ENCODE measurements at regions not wholly inside any gene's neighbourhood (a gene's known extent, or its start where the extent isn't known, plus 50 kb on each side); places are given as distances from the start of the nearest gene placed in this dataset.

GRCh38 chr6:100311707-100312251 is 152.9 kb downstream of the SIM1 start:
- H3F3A ChIP-seq (ENCODE audit: insufficient read depth, low read length, poor library complexity, severe bottlenecking), result no peaks in the 10 kb centered on the region
- no peaks in the 10 kb centered on the region for H3K27me3 ChIP-seq (ENCODE audit: insufficient read depth, low read depth, low read length)
- no peaks in the 10 kb centered on the region for H3K79me2 ChIP-seq (replicated peaks; ENCODE audit: insufficient read depth, low read length)
- H2AFZ ChIP-seq (ENCODE audit: low read depth, low read length), result no peak overlapping the region
- no peak overlapping the region for H3K27ac ChIP-seq (ENCODE audit: low read length)
- no peaks in the 10 kb centered on the region for H3K9me2 ChIP-seq (ENCODE audit: insufficient read depth, low read length)
- no peak overlapping the region for H3K4me2 ChIP-seq (ENCODE audit: low read length)
- no peaks in the 10 kb centered on the region for H3K9me3 ChIP-seq (ENCODE audit: low read length)
- no peak for TF ChIP-seq EP300 (conservative IDR thresholded peaks at IDR 0.05; ENCODE audit: poor library complexity, severe bottlenecking)
- TF ChIP-seq, protein P1, sequence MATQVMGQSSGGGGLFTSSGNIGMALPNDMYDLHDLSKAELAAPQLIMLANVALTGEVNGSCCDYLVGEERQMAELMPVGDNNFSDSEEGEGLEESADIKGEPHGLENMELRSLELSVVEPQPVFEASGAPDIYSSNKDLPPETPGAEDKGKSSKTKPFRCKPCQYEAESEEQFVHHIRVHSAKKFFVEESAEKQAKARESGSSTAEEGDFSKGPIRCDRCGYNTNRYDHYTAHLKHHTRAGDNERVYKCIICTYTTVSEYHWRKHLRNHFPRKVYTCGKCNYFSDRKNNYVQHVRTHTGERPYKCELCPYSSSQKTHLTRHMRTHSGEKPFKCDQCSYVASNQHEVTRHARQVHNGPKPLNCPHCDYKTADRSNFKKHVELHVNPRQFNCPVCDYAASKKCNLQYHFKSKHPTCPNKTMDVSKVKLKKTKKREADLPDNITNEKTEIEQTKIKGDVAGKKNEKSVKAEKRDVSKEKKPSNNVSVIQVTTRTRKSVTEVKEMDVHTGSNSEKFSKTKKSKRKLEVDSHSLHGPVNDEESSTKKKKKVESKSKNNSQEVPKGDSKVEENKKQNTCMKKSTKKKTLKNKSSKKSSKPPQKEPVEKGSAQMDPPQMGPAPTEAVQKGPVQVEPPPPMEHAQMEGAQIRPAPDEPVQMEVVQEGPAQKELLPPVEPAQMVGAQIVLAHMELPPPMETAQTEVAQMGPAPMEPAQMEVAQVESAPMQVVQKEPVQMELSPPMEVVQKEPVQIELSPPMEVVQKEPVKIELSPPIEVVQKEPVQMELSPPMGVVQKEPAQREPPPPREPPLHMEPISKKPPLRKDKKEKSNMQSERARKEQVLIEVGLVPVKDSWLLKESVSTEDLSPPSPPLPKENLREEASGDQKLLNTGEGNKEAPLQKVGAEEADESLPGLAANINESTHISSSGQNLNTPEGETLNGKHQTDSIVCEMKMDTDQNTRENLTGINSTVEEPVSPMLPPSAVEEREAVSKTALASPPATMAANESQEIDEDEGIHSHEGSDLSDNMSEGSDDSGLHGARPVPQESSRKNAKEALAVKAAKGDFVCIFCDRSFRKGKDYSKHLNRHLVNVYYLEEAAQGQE (IDR thresholded peaks at IDR 0.05; ENCODE audit: borderline replicate concordance), result no peak
- H3K4me3 ChIP-seq (ENCODE audit: low read length), result no peak overlapping the region
- H3K9ac ChIP-seq (ENCODE audit: low read length), result no peak overlapping the region
- H4K20me1 ChIP-seq (ENCODE audit: insufficient read depth), result no peaks in the 10 kb centered on the region
- no peaks in the 10 kb centered on the region for H3K36me3 ChIP-seq (ENCODE audit: insufficient read depth, low read length)

DNA sequence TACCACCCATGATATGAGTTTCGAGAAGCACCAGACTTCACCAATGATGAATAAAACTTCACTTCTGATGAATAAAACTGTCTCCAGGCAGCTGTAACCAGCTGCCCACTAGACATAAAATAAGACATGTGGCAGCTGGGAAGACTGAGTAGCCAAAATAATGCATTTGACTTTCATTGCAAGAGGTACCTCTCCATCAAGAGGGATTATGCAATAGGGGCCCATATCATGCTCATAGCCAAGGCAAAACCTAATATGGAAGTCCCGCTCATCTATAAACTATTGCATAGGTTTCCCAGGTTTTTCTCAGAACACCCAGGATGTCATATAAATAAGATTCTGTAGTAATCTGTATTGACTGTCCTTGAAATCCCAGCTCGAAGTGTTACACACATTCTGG is 155.5 kb downstream of the SIM1 start:
- no peaks in the 10 kb centered on the region for H4K20me1 ChIP-seq (ENCODE audit: insufficient read depth)
- no peaks in the 10 kb centered on the region for H3K36me3 ChIP-seq (ENCODE audit: insufficient read depth, low read length)
- H2AFZ ChIP-seq (ENCODE audit: low read depth, low read length), result no peak overlapping the region
- no peak overlapping the region for H3K27ac ChIP-seq (ENCODE audit: low read length)
- H3K9me3 ChIP-seq (ENCODE audit: low read length), result no peaks in the 10 kb centered on the region
- no peaks in the 10 kb centered on the region for H3K27me3 ChIP-seq (ENCODE audit: insufficient read depth, low read depth, low read length)
- no peaks in the 10 kb centered on the region for H3F3A ChIP-seq (ENCODE audit: insufficient read depth, low read length, poor library complexity, severe bottlenecking)
- TF ChIP-seq RAD21 (conservative IDR thresholded peaks at IDR 0.05), result no peak
- no peak for TF ChIP-seq TAF1 (IDR thresholded peaks at IDR 0.05; ENCODE audit: low read depth)
- TF ChIP-seq, protein P1 (IDR thresholded peaks at IDR 0.05; ENCODE audit: borderline replicate concordance), result no peak
- TF ChIP-seq EP300 (conservative IDR thresholded peaks at IDR 0.05; ENCODE audit: poor library complexity, severe bottlenecking), result no peak
- TF ChIP-seq EZH2 (IDR thresholded peaks at IDR 0.05; ENCODE audit: borderline replicate concordance, insufficient read depth, low read length, poor library complexity, severe bottlenecking), result no peak
- no peak for TF ChIP-seq POLR2AphosphoS5 (IDR thresholded peaks at IDR 0.05)
- TF ChIP-seq CTCF (IDR thresholded peaks at IDR 0.05; ENCODE audit: poor library complexity, severe bottlenecking), result no peak
- TF ChIP-seq MXI1 (conservative IDR thresholded peaks at IDR 0.05; ENCODE audit: poor library complexity, severe bottlenecking), result no peak
- TF ChIP-seq SMC3 (conservative IDR thresholded peaks at IDR 0.05; ENCODE audit: poor library complexity), result no peak
- no peak overlapping the region for H3K4me3 ChIP-seq (ENCODE audit: low read length)
- no peaks in the 10 kb centered on the region for H3K9me2 ChIP-seq (ENCODE audit: insufficient read depth, low read length)
- H3K79me2 ChIP-seq (replicated peaks; ENCODE audit: insufficient read depth, low read length), result no peaks in the 10 kb centered on the region
- H3K9ac ChIP-seq (ENCODE audit: low read length), result no peak overlapping the region
- H3K4me2 ChIP-seq (ENCODE audit: low read length), result no peak overlapping the region
